Glutamatergic neuron (in vitro differentiated cells): ENCODE measurements at regions not wholly inside any gene's neighbourhood (a gene's known extent, or its start where the extent isn't known, plus 50 kb on each side); places are given as distances from the start of the nearest gene placed in this dataset.
A peak's percentile ranks its signal among the peaks of the same experiment; 100 is the strongest.

Experiments used
- DNase-seq: peaks from one replicate; pipeline ENCODE4 v3.0.0; 2022
- H3K27ac Mint-ChIP-seq: one replicate; pipeline ENCODE4 v1.8.0; 2020; ENCODE audit warnings: mild to moderate bottlenecking, mixed read lengths, inconsistent platforms; ENCODE audit not compliant: unreplicated experiment
- H3K27me3 Mint-ChIP-seq: one replicate; pipeline ENCODE4 v1.8.0; 2020; ENCODE audit warnings: mild to moderate bottlenecking, moderate library complexity, mixed read lengths, inconsistent platforms; ENCODE audit not compliant: unreplicated experiment
- H3K36me3 Mint-ChIP-seq: one replicate; pipeline ENCODE4 v1.8.0; 2020; ENCODE audit warnings: mild to moderate bottlenecking, mixed read lengths, inconsistent platforms; ENCODE audit not compliant: unreplicated experiment
- H3K4me1 Mint-ChIP-seq: one replicate; pipeline ENCODE4 v1.8.0; 2020; ENCODE audit warnings: mild to moderate bottlenecking, low read depth, mixed read lengths, inconsistent platforms; ENCODE audit not compliant: unreplicated experiment
- H3K4me3 Mint-ChIP-seq: one replicate; pipeline ENCODE4 v1.8.0; 2020; ENCODE audit warnings: mild to moderate bottlenecking, mixed read lengths, inconsistent platforms; ENCODE audit not compliant: unreplicated experiment
- H3K9me3 Mint-ChIP-seq: one replicate; pipeline ENCODE4 v1.8.0; 2020; ENCODE audit warnings: mild to moderate bottlenecking, moderate library complexity, mixed read lengths, inconsistent platforms; ENCODE audit not compliant: unreplicated experiment
- TF ChIP-seq, protein P1 (sequence below): fragments of 200-600 bp; sonication (generic); IDR thresholded peaks from one replicate; pipeline ENCODE4 v1.5.0; 2021; ENCODE audit not compliant: partially characterized antibody, unreplicated experiment

- Mint-ChIP-seq H3K27me3 (peaks cover 4% of the 10 kb centered on the region), H3K4me3 (no peak overlapping the region), H3K9me3 (peaks cover 4% of the 10 kb centered on the region), H3K27ac (no peak overlapping the region), H3K36me3 (peaks cover 2% of the 10 kb centered on the region), H3K4me1 (peaks cover 20% of the 10 kb centered on the region)
- DNase-seq = no peak
- TF ChIP-seq, protein P1, sequence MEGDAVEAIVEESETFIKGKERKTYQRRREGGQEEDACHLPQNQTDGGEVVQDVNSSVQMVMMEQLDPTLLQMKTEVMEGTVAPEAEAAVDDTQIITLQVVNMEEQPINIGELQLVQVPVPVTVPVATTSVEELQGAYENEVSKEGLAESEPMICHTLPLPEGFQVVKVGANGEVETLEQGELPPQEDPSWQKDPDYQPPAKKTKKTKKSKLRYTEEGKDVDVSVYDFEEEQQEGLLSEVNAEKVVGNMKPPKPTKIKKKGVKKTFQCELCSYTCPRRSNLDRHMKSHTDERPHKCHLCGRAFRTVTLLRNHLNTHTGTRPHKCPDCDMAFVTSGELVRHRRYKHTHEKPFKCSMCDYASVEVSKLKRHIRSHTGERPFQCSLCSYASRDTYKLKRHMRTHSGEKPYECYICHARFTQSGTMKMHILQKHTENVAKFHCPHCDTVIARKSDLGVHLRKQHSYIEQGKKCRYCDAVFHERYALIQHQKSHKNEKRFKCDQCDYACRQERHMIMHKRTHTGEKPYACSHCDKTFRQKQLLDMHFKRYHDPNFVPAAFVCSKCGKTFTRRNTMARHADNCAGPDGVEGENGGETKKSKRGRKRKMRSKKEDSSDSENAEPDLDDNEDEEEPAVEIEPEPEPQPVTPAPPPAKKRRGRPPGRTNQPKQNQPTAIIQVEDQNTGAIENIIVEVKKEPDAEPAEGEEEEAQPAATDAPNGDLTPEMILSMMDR = no peak
Observed at GRCh38 chr2:236724200-236724599, 154.6 kb downstream of the ACKR3 start.

DNA sequence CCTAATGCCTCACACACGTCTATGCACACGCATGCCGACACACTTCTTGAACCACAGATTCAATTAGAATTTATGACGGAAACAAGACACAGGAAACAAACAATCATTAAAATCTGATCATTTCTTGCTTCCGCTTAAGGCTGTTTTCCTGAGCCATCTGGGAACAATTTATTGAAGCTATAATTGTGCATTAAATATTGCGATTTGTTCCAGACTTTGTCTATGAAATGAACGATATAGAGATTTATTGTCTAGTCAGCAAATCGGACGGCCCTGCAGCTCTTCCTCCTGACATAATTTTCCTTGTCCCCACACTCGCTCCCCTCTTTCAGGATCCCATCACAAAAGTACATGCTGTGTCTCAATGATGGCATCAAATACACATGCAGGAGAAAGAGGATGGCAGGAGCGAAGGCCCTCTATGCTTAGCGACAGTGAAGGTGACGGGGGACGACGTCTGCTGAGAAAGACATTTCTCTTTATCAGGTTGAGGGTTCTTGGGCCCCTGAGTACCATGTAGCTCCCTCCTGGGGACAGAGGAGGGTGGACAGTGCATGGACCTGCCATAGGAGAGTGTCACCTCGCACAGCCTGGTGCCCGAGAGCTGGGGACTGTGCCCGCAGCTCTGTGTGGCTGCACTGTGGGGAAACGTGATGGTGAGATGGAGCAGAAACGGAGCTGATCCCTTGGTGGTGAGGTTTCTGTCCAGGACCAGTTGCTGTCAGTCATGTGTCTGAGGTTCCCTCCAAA lies 157.3 kb downstream of the ACKR3 start:
- Mint-ChIP-seq H3K36me3 (no peaks in the 10 kb centered on the region), H3K27ac (no peak overlapping the region), H3K4me3 (no peak overlapping the region), H3K9me3 (peaks cover 7% of the 10 kb centered on the region), H3K27me3 (peaks cover 6% of the 10 kb centered on the region), H3K4me1 (peaks cover 20% of the 10 kb centered on the region)
- TF ChIP-seq, protein P1 = no peak
- no peak for DNase-seq

GRCh38 chr2:236728916-236729670 lies 159.5 kb downstream of the ACKR3 start:
- Mint-ChIP-seq H3K9me3 (peaks cover 7% of the 10 kb centered on the region), H3K36me3 (no peaks in the 10 kb centered on the region), H3K27me3 (peaks cover 7% of the 10 kb centered on the region), H3K27ac (peak overlapping the region; percentile 70), H3K4me3 (peak overlapping the region; percentile 17), H3K4me1 (peaks cover 31% of the 10 kb centered on the region)
- TF ChIP-seq, protein P1 = no peak
- peak; percentile 48 for DNase-seq

GRCh38 chr2:236730393-236730792 lies 160.8 kb downstream of the ACKR3 start:
- DNase-seq = no peak

More at GRCh38 chr2:236730393-236730792, 160.8 kb downstream of the ACKR3 start:
- TF ChIP-seq, protein P1 = no peak
- Mint-ChIP-seq H3K27me3 (peaks cover 7% of the 10 kb centered on the region), H3K4me1 (peaks cover 33% of the 10 kb centered on the region), H3K36me3 (no peaks in the 10 kb centered on the region), H3K4me3 (no peak overlapping the region), H3K27ac (no peak overlapping the region), H3K9me3 (peaks cover 7% of the 10 kb centered on the region)
